Gastroesophageal sphincter (tissue), 3 donors: ENCODE measurements at regions not wholly inside any gene's neighbourhood (a gene's known extent, or its start where the extent isn't known, plus 50 kb on each side); places are given as distances from the start of the nearest gene placed in this dataset.

Experiments used
- CTCF ChIP-seq, 4 experiments: fragments of 200-600 bp in 2 of 4; fragments of 450-650 bp in 2 of 4; sonication (generic) in 1 of 4; IDR thresholded peaks; one replicate each; pipeline ENCODE4 v1.5.1; 2017 to 2019; ENCODE audit warnings: antibody characterized with exemption in 4 of 4, mild to moderate bottlenecking in 2 of 4, moderate library complexity in 2 of 4
- EP300 ChIP-seq: sonication (generic); formaldehyde crosslinking; IDR thresholded peaks from one replicate; pipeline ENCODE4 v1.6.1; 2017; ENCODE audit warnings: antibody characterized with exemption, mild to moderate bottlenecking
- POLR2A ChIP-seq, 2 donors: fragments of 450-650 bp; IDR thresholded peaks; one replicate each; pipeline ENCODE4 v1.6.1; 2017; ENCODE audit warnings: antibody characterized with exemption in 2 of 2, mild to moderate bottlenecking in 2 of 2, moderate library complexity in 1 of 2

DNA sequence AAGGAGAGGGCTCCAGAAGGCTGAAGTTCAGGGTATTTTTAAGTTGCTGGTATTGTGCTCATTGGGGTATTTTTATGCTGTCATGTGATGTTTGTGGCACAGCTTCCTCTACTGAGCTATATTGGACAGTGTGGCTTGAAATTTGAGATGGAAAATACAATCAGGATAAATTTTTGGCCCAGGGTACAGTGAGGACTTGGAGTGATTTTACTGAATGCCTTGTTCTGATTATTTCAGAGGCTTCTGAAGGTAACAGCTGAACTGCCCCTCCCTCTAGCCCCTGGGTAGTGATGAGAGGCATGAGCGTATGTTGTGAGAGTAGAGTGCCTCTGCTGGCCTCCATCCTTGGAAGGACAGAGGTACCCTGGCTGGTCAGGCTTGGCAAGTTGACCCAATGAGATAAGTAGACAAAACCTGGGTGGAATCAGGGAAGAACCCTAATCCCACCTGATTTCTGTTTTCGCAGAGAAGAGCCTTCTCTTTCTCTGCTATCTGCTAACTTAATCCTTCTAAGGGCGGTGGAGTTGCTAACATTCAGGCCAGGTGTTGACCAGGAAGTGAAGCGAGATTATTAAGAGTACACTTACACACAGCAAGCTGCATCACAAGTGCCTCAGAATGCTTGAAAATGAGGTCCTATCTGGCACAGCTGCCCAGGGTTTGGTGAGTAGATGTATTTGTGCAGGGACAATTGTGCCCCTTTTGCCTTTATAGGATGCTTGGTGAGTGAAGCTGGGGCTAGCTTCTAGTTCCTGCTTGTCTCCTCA is 98.1 kb upstream of the CLSTN2 start:
- TF ChIP-seq EP300 (no peak), CTCF (IDR thresholded peaks at IDR 0.05) (no peak), POLR2A (IDR thresholded peaks at IDR 0.05) (no peak)
